GM12891 (cell line): ENCODE measurements at regions not wholly inside any gene's neighbourhood (a gene's known extent, or its start where the extent isn't known, plus 50 kb on each side); places are given as distances from the start of the nearest gene placed in this dataset.
"Not testable (repeated sequence)": the region's sequence is repeated elsewhere in the genome, so short reads cannot be mapped to it uniquely, and the experiment has no call there.

ENCODE experiments used
- DNase-seq: peaks from one replicate; pipeline ENCODE4 v3.0.0; 2011; ENCODE audit warnings: low spot score; ENCODE audit not compliant: insufficient read length
- FAIRE-seq: peaks from 2 replicates; lab custom pipeline; 2011; peaks lifted over from hg19 to GRCh38; lab: Jason Lieb, UNC
- PAX5 ChIP-seq: IDR thresholded peaks from 2 replicates; pipeline ENCODE4 v1.6.1; 2011; ENCODE audit warnings: low read length, moderate library complexity, mild to moderate bottlenecking; ENCODE audit not compliant: insufficient read depth, severe bottlenecking
- POLR2A ChIP-seq: IDR thresholded peaks from 2 replicates; pipeline ENCODE4 v1.6.1; 2011; ENCODE audit warnings: low read depth, low read length, control low read depth
- POLR2AphosphoS5 ChIP-seq: IDR thresholded peaks from 2 replicates; pipeline ENCODE4 v1.6.1; 2011; ENCODE audit warnings: low read depth, low read length, control low read depth
- POU2F2 ChIP-seq: IDR thresholded peaks from 2 replicates; pipeline ENCODE4 v1.6.1; 2011; ENCODE audit warnings: low read depth, mild to moderate bottlenecking, control low read depth, low read length, moderate library complexity
- SPI1 ChIP-seq: IDR thresholded peaks from 2 replicates; pipeline ENCODE4 v1.6.1; 2011; ENCODE audit warnings: low read depth, low read length, control low read depth
- TAF1 ChIP-seq: IDR thresholded peaks from 2 replicates; pipeline ENCODE4 v1.6.1; 2011; ENCODE audit warnings: low read depth, low read length, control low read depth

DNA sequence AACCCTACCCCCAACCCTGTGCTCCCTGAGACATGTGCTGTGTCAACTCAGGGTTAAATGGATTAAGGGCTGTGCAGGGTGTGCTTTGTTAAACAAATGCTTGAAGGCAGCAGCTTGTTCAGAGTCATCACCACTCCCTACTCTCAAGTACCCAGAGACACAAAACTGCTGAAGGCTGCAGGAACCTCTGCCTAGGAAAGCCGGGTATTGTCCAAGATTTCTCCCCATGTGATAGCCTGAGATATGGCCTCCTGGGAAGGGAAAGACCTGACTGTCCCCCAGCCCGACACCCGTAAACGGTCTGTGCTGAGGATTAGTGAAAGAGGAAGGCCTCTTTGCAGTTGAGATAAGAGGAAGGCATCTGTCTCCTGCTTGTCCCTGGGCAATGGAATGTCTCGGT, 83.6 kb upstream of the ALDH3B2 start:
- DNase-seq, FAIRE-seq: not testable (repeated sequence)

DNA sequence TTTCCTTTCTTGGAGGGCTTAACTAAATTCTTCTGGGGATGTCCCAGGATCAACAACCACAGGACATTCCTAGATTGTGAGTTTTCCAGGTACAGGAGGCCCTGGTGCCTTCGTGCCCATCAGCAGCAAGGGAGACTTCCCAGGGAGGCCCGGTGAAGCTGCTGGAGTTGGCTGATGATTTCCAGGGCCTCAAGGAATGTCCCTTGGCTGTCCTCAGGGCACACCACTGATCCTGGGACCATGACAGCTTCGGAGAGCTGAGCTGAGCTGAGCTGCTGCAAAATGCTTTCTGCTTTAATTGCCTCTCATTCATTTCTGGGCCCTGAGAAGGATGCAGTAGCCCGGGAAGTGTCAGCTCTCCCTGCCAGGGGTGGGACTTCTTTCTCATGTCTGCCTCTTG, 79.4 kb upstream of the ALDH3B2 start:
- not testable (repeated sequence) for FAIRE-seq, DNase-seq

- FAIRE-seq (peak; percentile 82), DNase-seq (no peak)
- no peak for TF ChIP-seq TAF1
- TF ChIP-seq POLR2AphosphoS5 = no peak
- TF ChIP-seq POU2F2 = no peak
- no peak for TF ChIP-seq PAX5
- TF ChIP-seq SPI1 = no peak
- TF ChIP-seq POLR2A = no peak
Observed at GRCh38 chr11:67745181-67745726, 70.8 kb upstream of the ALDH3B2 start.

DNA sequence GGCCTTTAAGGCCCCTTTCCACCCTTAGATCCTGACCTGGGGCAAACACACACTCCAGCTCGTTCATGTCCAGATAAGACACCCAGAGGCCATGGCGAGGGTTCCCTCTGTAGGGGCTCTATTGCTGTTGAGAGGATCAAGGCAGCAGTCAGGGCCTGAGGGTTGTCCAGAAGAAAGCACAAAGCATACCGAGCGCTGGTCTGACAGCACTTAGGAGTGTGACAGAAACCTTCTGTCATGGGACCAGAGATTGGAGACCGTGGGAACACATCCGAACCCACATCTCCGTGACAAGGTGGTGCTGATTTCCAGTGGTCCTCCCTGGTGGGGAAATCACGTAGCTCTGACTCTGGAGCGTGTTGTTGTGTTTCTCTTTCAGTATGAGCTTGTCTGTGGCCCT, 69.8 kb upstream of the ALDH3B2 start:
- not testable (repeated sequence) for FAIRE-seq, DNase-seq

DNA sequence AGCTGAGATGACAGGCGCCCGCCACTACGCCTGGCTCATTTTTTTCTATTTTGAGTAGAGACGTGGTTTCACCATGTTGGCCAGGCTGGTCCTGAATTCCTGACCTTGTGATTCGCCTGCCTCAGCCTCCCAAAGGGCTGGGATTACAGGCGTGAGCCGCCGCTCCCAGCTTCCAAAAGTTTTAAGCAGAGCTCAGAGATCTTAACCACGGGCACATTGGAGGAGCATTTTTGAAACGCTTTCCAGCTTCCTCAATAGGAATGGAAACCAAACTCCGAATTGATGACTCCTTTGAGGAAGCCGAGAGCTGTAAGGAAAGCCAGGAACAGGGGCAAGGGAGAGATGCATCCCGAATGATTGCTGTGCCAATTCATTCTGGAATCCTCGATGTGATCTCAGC, 63.8 kb upstream of the ALDH3B2 start:
- not testable (repeated sequence) for DNase-seq, FAIRE-seq

DNA sequence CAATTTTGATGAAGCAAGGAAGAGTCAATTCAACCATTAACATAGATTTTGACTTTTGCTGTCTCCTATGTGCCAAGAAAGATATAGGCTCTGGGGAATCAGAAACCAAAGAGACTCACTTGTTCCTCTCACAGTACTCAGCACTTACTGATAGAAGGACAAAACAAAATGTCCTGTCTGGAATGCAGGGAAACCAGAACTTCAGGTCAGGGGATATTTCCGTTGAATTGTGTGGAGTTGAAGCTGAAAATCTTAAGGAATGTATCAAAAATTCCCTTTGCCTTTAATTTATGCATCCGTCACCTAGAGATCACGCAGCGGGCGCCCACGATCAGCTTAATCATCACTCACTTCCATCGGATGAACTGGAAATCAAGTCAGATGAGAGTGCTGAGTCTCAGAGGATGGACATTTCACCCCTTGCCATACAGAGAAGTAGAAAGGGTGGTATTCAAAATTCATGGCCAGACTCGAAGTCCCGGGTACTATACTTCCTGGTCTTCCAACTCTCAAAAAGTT, 63.2 kb upstream of the ALDH3B2 start:
- not testable (repeated sequence) for DNase-seq, FAIRE-seq

GRCh38 chr11:67732045-67732787, 57.8 kb upstream of the ALDH3B2 start:
- TF ChIP-seq SPI1 = no peak
- no peak for TF ChIP-seq POLR2A
- no peak for TF ChIP-seq POU2F2
- TF ChIP-seq PAX5 = no peak
- TF ChIP-seq TAF1 = no peak
- TF ChIP-seq POLR2AphosphoS5 = no peak
- DNase-seq = peak; percentile 13
- no peak for FAIRE-seq

DNA sequence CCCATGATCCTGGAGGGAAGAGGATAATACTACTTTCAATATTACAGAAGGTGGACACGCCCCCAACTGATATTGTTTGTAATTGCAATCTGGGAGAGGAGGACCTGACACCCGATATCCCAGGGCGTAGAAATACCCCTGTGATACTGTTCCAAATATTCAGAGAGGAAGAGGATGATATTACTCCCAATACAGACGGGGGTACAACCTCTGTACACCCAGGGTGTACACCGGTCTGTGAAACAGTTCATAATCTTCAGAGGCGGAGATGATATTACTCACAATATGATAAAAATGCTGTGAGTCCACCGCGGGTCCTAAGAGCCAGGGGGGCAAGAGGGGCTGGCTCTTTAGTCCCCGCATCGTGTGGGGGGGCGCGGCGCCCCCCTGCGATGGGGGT, 57.2 kb upstream of the ALDH3B2 start:
- DNase-seq (no peak), FAIRE-seq (no peak)
- TF ChIP-seq SPI1 = no peak

- DNase-seq = not testable (repeated sequence)
Observed at GRCh38 chr11:67728163-67728571, 53.7 kb upstream of the ALDH3B2 start.

GRCh38 chr11:67727066-67728040, 52.9 kb upstream of the ALDH3B2 start:
- not testable (repeated sequence) for FAIRE-seq

More at GRCh38 chr11:67728163-67728571, 53.7 kb upstream of the ALDH3B2 start:
- FAIRE-seq = not testable (repeated sequence)

More at GRCh38 chr11:67727066-67728040, 52.9 kb upstream of the ALDH3B2 start:
- not testable (repeated sequence) for DNase-seq
